GM13977 (cell line): ENCODE measurements at regions not wholly inside any gene's neighbourhood (a gene's known extent, or its start where the extent isn't known, plus 50 kb on each side); places are given as distances from the start of the nearest gene placed in this dataset.
"Not testable (repeated sequence)": the region's sequence is repeated elsewhere in the genome, so short reads cannot be mapped to it uniquely, and the experiment has no call there.

Experiments
- DNase-seq: peaks from one replicate; pipeline ENCODE4 v3.0.0; 2012; ENCODE audit warnings: low spot score
- CTCF ChIP-seq: IDR thresholded peaks from 2 replicates; pipeline ENCODE4 v1.5.1; 2012; ENCODE audit warnings: mild to moderate bottlenecking, control low read depth; ENCODE audit not compliant: insufficient read depth; ENCODE audit errors: extremely low read depth, missing control alignments
- in situ Hi-C: fragments of 300-500 bp; cut with MboI; formaldehyde crosslinking; loops from one replicate; pipeline ENCODE4 v1.12.0; 2022; ENCODE audit warnings: low sequenced_read_pairs, low pct_unique_long_range_greater_than_20kb, mixed read lengths, inconsistent platforms; ENCODE audit not compliant: unreplicated experiment

GRCh38 chr12:42732908-42733411, 143.4 kb upstream of the PRICKLE1 start:
- no peak for DNase-seq
- in situ Hi-C loops, result no loop called here
- TF ChIP-seq CTCF, result no peak

GRCh38 chr12:42730291-42730690, 140.7 kb upstream of the PRICKLE1 start:
- in situ Hi-C loops, result no loop called here
- DNase-seq, result no peak
- no peak for TF ChIP-seq CTCF

GRCh38 chr12:42729535-42729900, 140.0 kb upstream of the PRICKLE1 start:
- TF ChIP-seq CTCF, result no peak
- no peak for DNase-seq
- in situ Hi-C loops, result no loop called here

GRCh38 chr12:42728770-42729534, 139.4 kb upstream of the PRICKLE1 start:
- DNase-seq, result no peak
- TF ChIP-seq CTCF, result no peak
- in situ Hi-C loops, result no loop called here

- DNase-seq, result no peak
- no peak for TF ChIP-seq CTCF
- in situ Hi-C loops, result no loop called here
Observed at GRCh38 chr12:42728287-42728686, 138.7 kb upstream of the PRICKLE1 start.

GRCh38 chr12:42725809-42726208, 136.3 kb upstream of the PRICKLE1 start:
- TF ChIP-seq CTCF, result no peak
- in situ Hi-C loops, result no loop called here
- no peak for DNase-seq

- no peak for DNase-seq
- no peak for TF ChIP-seq CTCF
Observed at GRCh38 chr12:42716491-42716891, 126.9 kb upstream of the PRICKLE1 start.

GRCh38 chr12:42713566-42713965, 124.0 kb upstream of the PRICKLE1 start:
- DNase-seq, in situ Hi-C loops: not testable (repeated sequence)

More at GRCh38 chr12:42716491-42716891, 126.9 kb upstream of the PRICKLE1 start:
- in situ Hi-C loops, result no loop called here

GRCh38 chr12:42708374-42708773, 118.8 kb upstream of the PRICKLE1 start:
- DNase-seq, in situ Hi-C loops: not testable (repeated sequence)
